Activated CD4-positive, alpha-beta memory T cell treated with anti-CD3 and anti-CD28 coated beads for 36 hours (primary cell): ENCODE measurements at regions not wholly inside any gene's neighbourhood (a gene's known extent, or its start where the extent isn't known, plus 50 kb on each side); places are given as distances from the start of the nearest gene placed in this dataset.

ENCODE experiments used
- CTCF ChIA-PET: fragments of 350-600 bp; sonication (Branson Sonifier 250); formaldehyde crosslinking; loops from one replicate; lab custom pipeline; 2021; ENCODE audit warnings: antibody characterized with exemption, inconsistent platforms; lab: Charles Lee
- POLR2A ChIA-PET: fragments of 350-600 bp; sonication (Branson Sonifier 250); formaldehyde crosslinking; loops from one replicate; lab custom pipeline; 2021; ENCODE audit warnings: antibody characterized with exemption; lab: Charles Lee
- DNase-seq: peaks from one replicate; pipeline ENCODE4 v3.0.0-alpha.2; 2020
- H3K27ac Mint-ChIP-seq: one replicate; pipeline ENCODE4 v1.8.0; 2021; ENCODE audit warnings: mixed read lengths
- H3K27me3 Mint-ChIP-seq: one replicate; pipeline ENCODE4 v1.8.0; 2021; ENCODE audit warnings: mixed read lengths
- H3K36me3 Mint-ChIP-seq: one replicate; pipeline ENCODE4 v1.8.0; 2021; ENCODE audit warnings: mixed read lengths
- H3K4me1 Mint-ChIP-seq: one replicate; pipeline ENCODE4 v1.8.0; 2021; ENCODE audit warnings: low read depth, mixed read lengths
- H3K4me3 Mint-ChIP-seq: one replicate; pipeline ENCODE4 v1.8.0; 2021; ENCODE audit warnings: mild to moderate bottlenecking, mixed read lengths
- H3K9me3 Mint-ChIP-seq: one replicate; pipeline ENCODE4 v1.8.0; 2021; ENCODE audit warnings: mixed read lengths
- intact Hi-C: fragments of 100-400 bp; cut with micrococcal nuclease; formaldehyde crosslinking; loops from one replicate; pipeline ENCODE4 v1.15.1; 2023

DNA sequence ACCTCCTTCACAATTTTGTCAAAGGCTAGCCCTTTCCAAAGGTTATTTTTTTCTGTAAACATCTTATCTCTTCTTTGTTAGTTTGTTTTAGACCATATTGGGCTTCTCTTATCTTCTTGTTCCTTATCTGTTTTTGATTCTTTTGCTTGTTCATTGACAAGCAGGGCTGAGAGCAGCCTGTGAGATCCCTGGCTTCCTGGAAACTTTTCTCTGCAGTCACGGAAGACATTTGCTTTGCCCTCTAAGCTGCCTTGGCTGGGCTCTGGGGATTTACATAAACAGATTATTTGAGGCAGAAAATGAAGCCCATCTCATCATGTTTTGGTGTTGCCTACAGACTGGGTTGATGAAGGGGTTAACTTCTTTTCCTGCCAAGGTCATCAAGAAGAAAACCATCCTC lies 157.4 kb upstream of the AMOT start:
- Mint-ChIP-seq H3K27ac (no peak overlapping the region), H3K36me3 (no peaks in the 10 kb centered on the region), H3K27me3 (no peaks in the 10 kb centered on the region), H3K9me3 (no peaks in the 10 kb centered on the region), H3K4me3 (no peak overlapping the region), H3K4me1 (no peaks in the 10 kb centered on the region)
- no peak for DNase-seq
- ChIA-PET CTCF (no interaction called here), POLR2A (no interaction called here)
- intact Hi-C loops, result no loop called here

DNA sequence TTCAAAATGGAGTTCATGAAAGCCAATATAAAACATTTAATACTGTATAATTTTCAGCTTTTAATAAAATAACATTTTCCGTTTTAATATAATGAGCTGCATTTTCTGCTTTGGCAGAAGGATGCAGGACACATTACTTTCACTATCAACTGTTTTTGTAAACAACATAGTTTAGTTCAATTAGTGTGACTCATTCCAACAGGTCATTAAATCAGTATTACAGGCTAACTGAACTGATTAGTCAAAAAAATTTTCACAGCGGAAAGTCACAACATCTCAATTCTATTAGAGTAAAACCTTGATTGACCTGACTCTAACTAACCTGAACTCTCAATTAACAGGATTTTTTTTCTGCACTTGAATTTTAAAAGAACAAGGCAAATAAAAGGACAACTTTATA lies 151.2 kb upstream of the AMOT start:
- DNase-seq, result no peak
- no peaks in the 10 kb centered on the region for H3K36me3 Mint-ChIP-seq
- H3K27ac Mint-ChIP-seq, result no peak overlapping the region
- no peaks in the 10 kb centered on the region for H3K4me1 Mint-ChIP-seq
- no peak overlapping the region for H3K4me3 Mint-ChIP-seq
- intact Hi-C loops, result no loop called here
- ChIA-PET CTCF (no interaction called here), POLR2A (no interaction called here)
- no peaks in the 10 kb centered on the region for H3K27me3 Mint-ChIP-seq
- no peaks in the 10 kb centered on the region for H3K9me3 Mint-ChIP-seq

DNA sequence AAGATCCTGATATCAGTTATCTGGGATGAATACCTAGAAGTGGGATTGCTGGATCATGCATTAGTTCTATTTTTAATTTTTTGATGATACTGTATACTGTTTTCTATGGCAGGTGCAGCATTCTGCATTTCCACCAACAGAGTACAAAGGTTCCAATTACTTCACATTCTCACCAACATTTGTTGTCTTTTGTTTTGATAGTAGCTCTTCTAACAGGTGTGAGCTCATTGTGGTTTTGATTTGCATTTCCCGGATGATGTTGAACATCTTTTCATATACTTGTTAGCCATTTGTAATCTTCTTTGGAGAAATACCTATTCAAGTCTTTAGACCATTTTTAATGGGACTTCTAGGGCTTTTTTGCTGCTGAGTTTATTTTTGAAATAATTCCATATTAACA lies 139.2 kb upstream of the AMOT start:
- peaks cover 1% of the 10 kb centered on the region for H3K27me3 Mint-ChIP-seq
- POLR2A ChIA-PET, result no interaction called here

DNA sequence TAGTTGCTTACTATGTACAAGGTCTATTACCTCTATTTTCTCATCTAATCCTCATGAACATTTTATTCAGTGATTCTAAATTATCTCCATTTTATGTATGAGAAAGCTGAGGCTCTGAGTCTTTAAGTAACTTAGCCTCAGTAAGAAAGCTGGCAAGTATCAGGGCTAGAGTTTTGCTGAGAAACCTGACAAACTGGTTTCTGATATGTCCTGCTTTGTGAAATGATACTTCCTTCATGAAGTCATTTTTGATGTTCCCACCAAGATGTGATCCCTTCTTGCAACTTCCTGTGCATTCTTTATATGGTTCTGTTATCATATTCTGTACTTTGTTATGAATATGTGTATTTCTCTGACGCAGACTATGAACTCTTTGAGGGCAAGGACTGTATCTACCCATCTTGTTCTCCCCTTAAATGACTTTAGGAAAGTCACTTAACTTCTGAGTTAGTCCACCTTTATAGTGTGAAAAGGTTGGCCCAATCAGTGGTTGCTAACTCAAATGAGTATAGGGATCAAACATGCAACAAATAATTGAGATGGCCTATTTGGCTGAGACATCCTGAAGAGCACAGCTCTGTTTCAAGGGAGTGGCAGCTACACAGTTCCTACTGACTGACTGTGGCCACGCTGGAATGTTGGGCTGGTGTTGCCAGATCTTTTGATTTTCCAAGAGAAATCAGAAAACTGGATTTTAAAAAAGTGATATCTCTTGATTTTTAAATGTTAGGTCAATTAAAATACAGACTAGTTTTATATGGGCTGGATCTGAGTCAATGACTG lies 127.9 kb upstream of the AMOT start:
- Mint-ChIP-seq H3K36me3 (no peaks in the 10 kb centered on the region), H3K4me3 (no peak overlapping the region), H3K27ac (no peak overlapping the region), H3K9me3 (no peaks in the 10 kb centered on the region), H3K27me3 (no peaks in the 10 kb centered on the region), H3K4me1 (no peaks in the 10 kb centered on the region)
- ChIA-PET POLR2A (no interaction called here), CTCF (no interaction called here)
- DNase-seq, result no peak
- intact Hi-C loops, result no loop called here

More for the DNA sequence above, 139.2 kb upstream of the AMOT start:
- intact Hi-C loops, result no loop called here
- Mint-ChIP-seq H3K27ac (no peak overlapping the region), H3K9me3 (no peaks in the 10 kb centered on the region), H3K4me1 (no peaks in the 10 kb centered on the region), H3K4me3 (no peak overlapping the region), H3K36me3 (no peaks in the 10 kb centered on the region)
- CTCF ChIA-PET, result interaction anchor here (0.7 kb wide), 1 partner anchor 29 kb away, joined by 3 read pairs; no protein-coding TSS in a partner anchor
- no peak for DNase-seq

DNA sequence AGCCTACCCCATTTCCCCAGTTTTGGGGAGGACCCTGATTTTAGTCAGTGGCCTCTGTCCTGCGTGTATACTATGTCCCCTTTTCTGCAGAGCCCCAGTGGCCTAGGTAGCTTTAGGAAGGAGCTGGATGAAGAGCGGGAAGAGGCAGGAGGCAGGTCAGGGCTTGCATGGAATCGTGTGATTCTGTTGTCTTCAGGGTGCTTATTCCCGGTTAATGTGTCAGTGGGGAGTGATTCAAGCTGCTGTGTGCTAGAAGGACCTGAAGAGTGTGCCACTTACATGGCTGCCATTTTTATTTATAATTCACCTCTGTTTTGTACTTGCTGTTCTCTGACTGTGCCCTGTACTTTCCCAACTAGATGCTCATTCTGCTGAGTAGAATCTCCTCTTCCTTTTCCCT lies 127.3 kb upstream of the AMOT start:
- no peaks in the 10 kb centered on the region for H3K36me3 Mint-ChIP-seq
- no peaks in the 10 kb centered on the region for H3K27me3 Mint-ChIP-seq
- no peaks in the 10 kb centered on the region for H3K4me1 Mint-ChIP-seq
- H3K27ac Mint-ChIP-seq, result no peak overlapping the region
- DNase-seq, result no peak
- ChIA-PET CTCF (no interaction called here), POLR2A (no interaction called here)
- intact Hi-C loops, result no loop called here
- H3K4me3 Mint-ChIP-seq, result no peak overlapping the region
- no peaks in the 10 kb centered on the region for H3K9me3 Mint-ChIP-seq

DNA sequence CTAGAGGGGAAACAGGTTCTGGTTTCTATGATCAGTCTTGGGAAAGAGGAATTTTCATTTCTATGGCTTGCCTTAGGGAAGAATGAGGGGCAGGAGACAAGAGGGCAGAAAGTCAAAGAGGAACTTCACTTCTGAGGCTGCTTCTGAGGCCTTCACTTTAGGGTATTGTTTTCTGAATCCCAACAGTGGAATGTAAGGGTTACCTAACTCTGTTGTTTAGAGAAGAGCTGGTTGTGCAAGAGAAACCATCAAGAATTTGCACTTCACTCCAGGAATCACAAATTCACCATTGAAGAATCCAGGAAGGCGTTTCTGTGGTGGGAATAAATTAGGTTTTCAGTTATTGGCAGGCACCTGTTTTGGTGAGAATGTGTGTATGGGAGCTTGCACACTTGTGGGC lies 126.7 kb upstream of the AMOT start:
- Mint-ChIP-seq H3K4me3 (no peak overlapping the region), H3K36me3 (no peaks in the 10 kb centered on the region), H3K9me3 (no peaks in the 10 kb centered on the region), H3K27ac (no peak overlapping the region), H3K4me1 (no peaks in the 10 kb centered on the region), H3K27me3 (no peaks in the 10 kb centered on the region)
- ChIA-PET POLR2A (no interaction called here), CTCF (no interaction called here)
- intact Hi-C loops, result no loop called here
- DNase-seq, result no peak

DNA sequence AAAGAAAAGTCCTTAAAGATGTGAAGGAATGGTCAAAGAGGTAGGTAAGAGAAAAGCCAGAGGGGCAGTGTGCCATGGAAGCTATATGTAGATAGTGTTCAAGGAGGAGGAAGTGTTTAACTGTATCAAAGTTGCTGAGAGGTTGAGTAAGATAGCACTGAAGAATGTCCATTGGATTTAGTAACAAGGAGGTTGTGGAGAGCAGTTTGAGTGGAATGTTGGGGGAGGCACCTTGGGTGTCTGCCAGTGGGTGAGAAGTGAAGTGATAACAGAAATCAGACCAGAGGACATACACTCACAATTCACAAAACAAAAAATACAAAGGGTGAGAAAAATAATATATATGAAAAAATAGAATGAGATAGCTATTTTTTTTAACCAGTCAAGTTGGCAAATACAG lies 121.3 kb upstream of the AMOT start:
- no peak for DNase-seq
- no peaks in the 10 kb centered on the region for H3K9me3 Mint-ChIP-seq
- H3K4me1 Mint-ChIP-seq, result no peaks in the 10 kb centered on the region
- no peaks in the 10 kb centered on the region for H3K27me3 Mint-ChIP-seq
- POLR2A ChIA-PET, result no interaction called here
- intact Hi-C loops, result no loop called here
- CTCF ChIA-PET, result no interaction called here
- no peak overlapping the region for H3K27ac Mint-ChIP-seq
- H3K4me3 Mint-ChIP-seq, result no peak overlapping the region
- no peaks in the 10 kb centered on the region for H3K36me3 Mint-ChIP-seq

DNA sequence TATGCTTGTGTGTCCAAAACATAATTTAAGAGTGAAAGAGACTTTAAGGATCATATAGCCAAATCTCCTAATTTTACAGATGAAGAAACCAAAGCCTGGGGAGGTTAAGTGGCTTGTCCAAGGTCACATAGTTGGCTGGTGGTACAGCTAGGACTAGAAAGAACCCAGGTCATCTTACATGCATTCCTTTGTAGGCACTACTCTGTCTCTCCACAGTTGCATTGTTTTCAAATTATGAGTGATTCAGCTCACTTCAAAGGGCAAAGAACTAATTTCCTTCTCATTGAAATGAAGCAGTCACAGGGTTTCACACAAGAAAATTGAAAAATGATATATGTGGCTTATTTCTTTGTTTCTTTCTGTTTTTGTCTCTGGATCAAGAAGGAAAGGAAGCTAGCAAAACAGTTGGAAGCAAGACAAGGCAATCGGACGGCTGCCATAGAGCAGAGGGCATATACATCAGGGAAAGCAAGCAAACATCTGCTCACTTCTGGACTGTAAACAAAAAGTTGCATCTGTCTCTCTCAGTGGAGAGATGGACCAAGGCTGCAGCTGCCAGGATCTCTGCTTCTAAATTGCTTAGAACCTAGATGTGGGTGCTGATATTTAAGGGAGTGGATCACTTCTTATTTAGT lies 107.5 kb upstream of the AMOT start:
- CTCF ChIA-PET, result no interaction called here
- no peak for DNase-seq
- Mint-ChIP-seq H3K4me1 (no peaks in the 10 kb centered on the region), H3K27ac (no peak overlapping the region), H3K36me3 (no peaks in the 10 kb centered on the region), H3K4me3 (no peak overlapping the region), H3K9me3 (no peaks in the 10 kb centered on the region), H3K27me3 (no peaks in the 10 kb centered on the region)
- POLR2A ChIA-PET, result no interaction called here
- intact Hi-C loops, result no loop called here

DNA sequence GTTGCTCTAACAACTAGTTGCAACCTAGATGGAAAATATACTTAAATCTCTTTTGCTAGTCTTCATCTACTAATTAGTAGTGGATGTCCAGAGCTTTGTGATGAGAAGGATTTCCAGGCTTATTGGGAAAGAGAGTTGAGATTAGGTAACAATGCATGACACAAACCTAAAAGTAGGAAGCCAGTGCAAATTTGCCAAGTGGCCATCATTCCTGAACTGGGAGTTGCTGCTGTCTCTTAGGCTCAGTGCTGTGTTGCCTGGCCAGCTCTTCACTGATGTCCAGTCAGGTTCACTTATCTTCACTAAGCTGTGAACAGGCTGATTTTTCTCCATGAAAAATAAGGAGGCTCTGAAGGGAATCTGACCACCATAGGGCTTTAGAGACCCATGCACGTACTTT lies 105.6 kb upstream of the AMOT start:
- no peaks in the 10 kb centered on the region for H3K36me3 Mint-ChIP-seq
- ChIA-PET CTCF (interaction anchor here (0.7 kb wide), 1 partner anchor 80 kb away, joined by 4 read pairs; no protein-coding TSS in a partner anchor), POLR2A (no interaction called here)
- DNase-seq, result no peak
- intact Hi-C loops, result no loop called here
- no peaks in the 10 kb centered on the region for H3K27me3 Mint-ChIP-seq
- H3K4me1 Mint-ChIP-seq, result no peaks in the 10 kb centered on the region
- H3K4me3 Mint-ChIP-seq, result no peak overlapping the region
- no peaks in the 10 kb centered on the region for H3K9me3 Mint-ChIP-seq
- H3K27ac Mint-ChIP-seq, result no peak overlapping the region

DNA sequence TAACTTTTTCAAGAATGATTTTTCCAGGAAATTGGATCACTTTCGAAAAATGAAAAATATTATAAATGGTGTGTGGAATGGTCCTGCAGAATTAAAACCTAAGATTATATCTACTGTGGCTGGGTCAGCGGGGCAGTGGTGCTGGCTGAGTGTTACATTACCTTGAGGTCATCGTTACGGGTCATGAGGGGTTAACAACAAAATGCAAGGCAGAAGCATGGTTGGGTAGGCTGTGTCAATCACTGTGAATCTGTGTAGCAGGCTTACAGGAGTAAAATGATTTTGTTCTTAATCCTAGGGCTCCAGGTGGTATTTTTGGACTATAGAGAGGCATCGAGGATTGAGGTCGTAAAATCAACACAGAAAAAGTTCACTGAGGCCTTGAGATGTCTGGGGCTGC lies 105.2 kb upstream of the AMOT start:
- POLR2A ChIA-PET, result no interaction called here
- no peaks in the 10 kb centered on the region for H3K4me1 Mint-ChIP-seq
- H3K36me3 Mint-ChIP-seq, result no peaks in the 10 kb centered on the region
- CTCF ChIA-PET, result no interaction called here
- H3K4me3 Mint-ChIP-seq, result no peak overlapping the region
- intact Hi-C loops, result no loop called here
- DNase-seq, result no peak
- no peaks in the 10 kb centered on the region for H3K27me3 Mint-ChIP-seq
- H3K27ac Mint-ChIP-seq, result no peak overlapping the region
- H3K9me3 Mint-ChIP-seq, result no peaks in the 10 kb centered on the region

DNA sequence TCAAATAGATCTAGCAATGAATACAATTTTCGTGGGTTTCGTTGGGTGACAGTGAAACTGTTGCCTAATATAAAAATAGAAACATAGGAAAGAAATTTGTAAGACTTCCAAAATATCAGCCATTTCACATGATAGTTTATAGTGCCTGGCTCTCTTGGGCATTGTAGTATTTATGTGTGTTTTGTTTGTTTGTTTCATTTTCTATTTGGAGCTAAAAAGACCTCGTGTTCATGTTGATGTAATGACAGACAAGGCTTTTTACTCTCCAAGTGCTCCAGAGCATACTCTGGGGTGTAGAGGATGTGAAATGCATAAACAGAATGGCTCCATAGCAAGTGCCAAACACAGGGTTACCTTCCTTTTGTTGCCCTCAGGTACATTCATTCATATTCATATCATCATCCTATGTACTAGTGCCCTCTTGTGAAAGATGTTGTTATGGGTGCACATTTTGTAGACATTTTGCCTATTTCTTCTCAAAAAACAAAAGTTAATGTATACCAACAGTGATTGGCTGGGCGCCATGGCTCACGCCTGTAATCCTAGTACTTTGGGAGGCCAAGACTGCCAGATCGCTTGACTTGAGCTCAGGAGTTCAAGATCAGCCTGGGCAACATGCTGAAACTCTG lies 100.7 kb upstream of the AMOT start:
- POLR2A ChIA-PET, result no interaction called here

DNA sequence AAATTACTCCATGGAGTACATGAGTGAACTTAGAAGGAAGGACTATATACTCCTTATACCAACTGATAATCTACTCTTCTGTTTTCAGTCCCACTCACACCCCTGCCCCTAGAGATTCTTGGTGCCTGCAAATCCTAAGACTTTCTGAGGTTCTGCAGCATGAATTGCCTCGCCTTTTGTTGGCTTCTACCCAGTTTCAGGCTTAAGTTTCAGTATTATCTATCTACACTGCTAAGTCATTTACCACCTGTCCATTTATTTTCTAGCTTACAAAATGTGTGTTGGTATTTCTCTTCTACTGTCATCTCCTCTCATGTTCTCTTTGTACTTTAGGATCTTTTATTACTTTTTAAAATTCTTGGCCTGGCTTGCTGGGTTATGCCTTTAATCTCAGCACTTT lies 94.4 kb upstream of the AMOT start:
- DNase-seq, result no peak
- H3K36me3 Mint-ChIP-seq, result no peaks in the 10 kb centered on the region
- H3K27ac Mint-ChIP-seq, result no peak overlapping the region
- H3K27me3 Mint-ChIP-seq, result no peaks in the 10 kb centered on the region
- POLR2A ChIA-PET, result no interaction called here
- CTCF ChIA-PET, result no interaction called here
- intact Hi-C loops, result no loop called here
- no peaks in the 10 kb centered on the region for H3K4me1 Mint-ChIP-seq
- no peaks in the 10 kb centered on the region for H3K9me3 Mint-ChIP-seq
- H3K4me3 Mint-ChIP-seq, result no peak overlapping the region

More for the DNA sequence above, 100.7 kb upstream of the AMOT start:
- CTCF ChIA-PET, result no interaction called here
- no peaks in the 10 kb centered on the region for H3K9me3 Mint-ChIP-seq
- no peak overlapping the region for H3K4me3 Mint-ChIP-seq
- no peak for DNase-seq
- H3K36me3 Mint-ChIP-seq, result no peaks in the 10 kb centered on the region
- H3K4me1 Mint-ChIP-seq, result no peaks in the 10 kb centered on the region
- H3K27me3 Mint-ChIP-seq, result no peaks in the 10 kb centered on the region
- H3K27ac Mint-ChIP-seq, result no peak overlapping the region
- intact Hi-C loops, result no loop called here

DNA sequence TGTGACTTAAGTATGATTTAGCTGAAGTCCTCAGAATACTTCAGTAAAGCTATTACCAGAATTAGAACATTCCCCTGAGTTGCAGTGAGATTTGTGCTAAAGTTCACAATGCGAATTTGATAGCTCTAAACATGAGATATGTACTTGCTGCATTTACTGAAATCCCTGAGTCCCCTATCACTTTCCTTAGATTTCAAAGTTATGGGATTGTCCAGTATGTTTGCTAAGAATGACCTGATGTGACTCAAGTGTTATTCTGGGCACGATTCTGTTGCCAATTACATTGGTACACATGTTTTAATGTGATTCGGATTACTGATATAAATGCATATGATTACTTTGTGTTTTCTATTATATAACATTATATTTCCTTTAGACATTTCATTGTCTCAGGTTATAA lies 91.3 kb upstream of the AMOT start:
- intact Hi-C loops, result no loop called here
- H3K27ac Mint-ChIP-seq, result no peak overlapping the region
- no peak for DNase-seq
- H3K36me3 Mint-ChIP-seq, result no peaks in the 10 kb centered on the region
- H3K4me3 Mint-ChIP-seq, result no peak overlapping the region
- CTCF ChIA-PET, result no interaction called here
- no peaks in the 10 kb centered on the region for H3K9me3 Mint-ChIP-seq
- H3K4me1 Mint-ChIP-seq, result no peaks in the 10 kb centered on the region
- H3K27me3 Mint-ChIP-seq, result no peaks in the 10 kb centered on the region
- POLR2A ChIA-PET, result no interaction called here
